Testis (tissue), 2 donors: ENCODE measurements at regions not wholly inside any gene's neighbourhood (a gene's known extent, or its start where the extent isn't known, plus 50 kb on each side); places are given as distances from the start of the nearest gene placed in this dataset.

Experiments
- CTCF ChIP-seq, 3 experiments: fragments of 450-650 bp in 2 of 3; fragments of 200-600 bp in 1 of 3; sonication (generic) in 1 of 3; IDR thresholded peaks; one replicate each; pipeline ENCODE4 v1.5.1; 2016 to 2019; ENCODE audit warnings: antibody characterized with exemption in 3 of 3, mild to moderate bottlenecking in 2 of 3, moderate library complexity in 1 of 3
- POLR2A ChIP-seq: fragments of 450-650 bp; IDR thresholded peaks from one replicate; pipeline ENCODE4 v1.6.1; 2017; ENCODE audit warnings: antibody characterized with exemption, mild to moderate bottlenecking, moderate library complexity

DNA sequence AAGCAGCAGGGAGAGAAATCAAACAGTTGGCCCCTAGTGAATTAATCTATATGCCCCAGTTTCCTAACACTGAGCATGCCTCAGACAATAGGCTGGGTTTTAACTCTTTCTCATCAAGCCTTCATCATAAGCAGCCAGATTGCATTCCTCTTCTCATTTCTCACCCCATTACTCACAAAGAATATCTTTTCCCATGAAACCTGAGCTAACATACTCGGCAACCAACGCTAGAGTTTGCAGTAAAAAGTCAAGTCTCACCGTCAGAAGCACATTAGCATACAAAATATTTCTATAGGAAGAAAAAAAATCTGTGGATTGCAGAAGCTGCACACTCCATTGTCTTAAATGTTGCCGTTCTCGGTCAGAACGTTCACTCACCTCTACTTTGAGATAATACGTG lies 429.9 kb upstream of the ARID1B start:
- TF ChIP-seq CTCF (IDR thresholded peaks at IDR 0.05), result no peak
- no peak for TF ChIP-seq POLR2A
